ENCODE measurements at regions not wholly inside any gene's neighbourhood (a gene's known extent, or its start where the extent isn't known, plus 50 kb on each side); places are given as distances from the start of the nearest gene placed in this dataset.

DNA sequence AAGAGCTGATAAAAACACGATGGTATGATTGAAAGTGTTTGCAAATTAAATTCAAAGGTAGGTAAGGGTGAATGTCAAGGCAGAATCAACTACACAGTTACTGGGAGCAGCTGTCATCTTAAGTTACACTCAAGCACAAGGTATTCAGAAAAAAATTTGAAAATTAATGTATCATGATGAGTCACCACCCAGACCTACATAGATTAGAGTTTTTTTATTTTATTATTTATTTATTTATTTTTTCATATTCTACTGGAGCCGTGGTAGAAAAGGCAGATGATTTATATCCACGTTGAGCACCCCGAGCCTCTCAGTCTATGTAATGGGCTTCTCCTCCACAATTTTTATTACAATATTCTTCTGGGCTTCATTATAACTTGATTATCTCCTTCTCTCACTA lies 728.9 kb upstream of the ARGLU1 start:
- Histone ChIP-seq H3K9ac (ENCODE audit: low read length) (no peak overlapping the region), H3K9me2 (ENCODE audit: insufficient read depth) (no peaks in the 10 kb centered on the region), H3K27me3 (ENCODE audit: insufficient read depth, low read length) (no peaks in the 10 kb centered on the region), H3K4me2 (ENCODE audit: low read length) (no peak overlapping the region), H3K4me3 (replicated peaks in 1 of 2; ENCODE audit: low read depth in 1 of 2, low read length in 2 of 2) (no peak overlapping the region), H3K4me1 (ENCODE audit: control insufficient read depth in 1 of 2, insufficient read depth in 2 of 2, low read length in 2 of 2) (no peaks in the 10 kb centered on the region), H4K20me1 (ENCODE audit: insufficient read depth) (no peaks in the 10 kb centered on the region), H3K36me3 (ENCODE audit: control insufficient read depth in 1 of 2, insufficient read depth in 2 of 2, low read length in 2 of 2) (no peaks in the 10 kb centered on the region), H3K27ac (ENCODE audit: low read depth, low read length) (no peak overlapping the region), H2AFZ (ENCODE audit: low read depth, low read length, poor library complexity, severe bottlenecking) (no peak overlapping the region), H3K9me3 (ENCODE audit: control insufficient read depth in 1 of 2, insufficient read depth in 1 of 2, low read depth in 1 of 2, low read length in 2 of 2) (peaks cover 7 to 18% of the 10 kb centered on the region in 2 experiments; a peak in 2 of 4 replicates), H3K79me2 (ENCODE audit: insufficient read depth, low read length) (no peaks in the 10 kb centered on the region)
- ChIA-PET POLR2A (no interaction called here), RAD21 (ENCODE audit: low non-redundant PET in 1 of 2, low total read pairs in 2 of 2, uncharacterized antibody in 2 of 2, unreplicated experiment in 2 of 2) (no interaction called here), CTCF (interaction anchor here (1.3 kb wide), 1 partner anchor 94 kb away, joined by 3 read pairs; no protein-coding TSS in a partner anchor)
- no peak for ATAC-seq
- BruUV-seq (replicated peaks), result no TSS peak
- TF ChIP-seq, protein P1, sequence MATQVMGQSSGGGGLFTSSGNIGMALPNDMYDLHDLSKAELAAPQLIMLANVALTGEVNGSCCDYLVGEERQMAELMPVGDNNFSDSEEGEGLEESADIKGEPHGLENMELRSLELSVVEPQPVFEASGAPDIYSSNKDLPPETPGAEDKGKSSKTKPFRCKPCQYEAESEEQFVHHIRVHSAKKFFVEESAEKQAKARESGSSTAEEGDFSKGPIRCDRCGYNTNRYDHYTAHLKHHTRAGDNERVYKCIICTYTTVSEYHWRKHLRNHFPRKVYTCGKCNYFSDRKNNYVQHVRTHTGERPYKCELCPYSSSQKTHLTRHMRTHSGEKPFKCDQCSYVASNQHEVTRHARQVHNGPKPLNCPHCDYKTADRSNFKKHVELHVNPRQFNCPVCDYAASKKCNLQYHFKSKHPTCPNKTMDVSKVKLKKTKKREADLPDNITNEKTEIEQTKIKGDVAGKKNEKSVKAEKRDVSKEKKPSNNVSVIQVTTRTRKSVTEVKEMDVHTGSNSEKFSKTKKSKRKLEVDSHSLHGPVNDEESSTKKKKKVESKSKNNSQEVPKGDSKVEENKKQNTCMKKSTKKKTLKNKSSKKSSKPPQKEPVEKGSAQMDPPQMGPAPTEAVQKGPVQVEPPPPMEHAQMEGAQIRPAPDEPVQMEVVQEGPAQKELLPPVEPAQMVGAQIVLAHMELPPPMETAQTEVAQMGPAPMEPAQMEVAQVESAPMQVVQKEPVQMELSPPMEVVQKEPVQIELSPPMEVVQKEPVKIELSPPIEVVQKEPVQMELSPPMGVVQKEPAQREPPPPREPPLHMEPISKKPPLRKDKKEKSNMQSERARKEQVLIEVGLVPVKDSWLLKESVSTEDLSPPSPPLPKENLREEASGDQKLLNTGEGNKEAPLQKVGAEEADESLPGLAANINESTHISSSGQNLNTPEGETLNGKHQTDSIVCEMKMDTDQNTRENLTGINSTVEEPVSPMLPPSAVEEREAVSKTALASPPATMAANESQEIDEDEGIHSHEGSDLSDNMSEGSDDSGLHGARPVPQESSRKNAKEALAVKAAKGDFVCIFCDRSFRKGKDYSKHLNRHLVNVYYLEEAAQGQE (IDR thresholded peaks at IDR 0.05; ENCODE audit: low read depth), result no peak
- TF ChIP-seq EGR1 (IDR thresholded peaks at IDR 0.05; ENCODE audit: low read depth) (no peak), FOSL1 (IDR thresholded peaks at IDR 0.05; ENCODE audit: low read depth) (no peak), POLR2AphosphoS5 (IDR thresholded peaks at IDR 0.05; ENCODE audit: low read depth, low read length) (no peak), RAD21 (IDR thresholded peaks at IDR 0.05; ENCODE audit: low read depth) (no peak), SRF (IDR thresholded peaks at IDR 0.05; ENCODE audit: low read depth) (no peak), EZH2 (IDR thresholded peaks at IDR 0.05) (no peak), YY1 (IDR thresholded peaks at IDR 0.05; ENCODE audit: extremely low read depth, insufficient replicate concordance, low read depth, low read length) (no peak), EZH2phosphoT487 (IDR thresholded peaks at IDR 0.05; ENCODE audit: borderline replicate concordance) (no peak), SP1 (IDR thresholded peaks at IDR 0.05; ENCODE audit: low read depth) (no peak), CEBPB (IDR thresholded peaks at IDR 0.05; ENCODE audit: low read depth) (no peak)
- TF ChIP-seq, protein P2, sequence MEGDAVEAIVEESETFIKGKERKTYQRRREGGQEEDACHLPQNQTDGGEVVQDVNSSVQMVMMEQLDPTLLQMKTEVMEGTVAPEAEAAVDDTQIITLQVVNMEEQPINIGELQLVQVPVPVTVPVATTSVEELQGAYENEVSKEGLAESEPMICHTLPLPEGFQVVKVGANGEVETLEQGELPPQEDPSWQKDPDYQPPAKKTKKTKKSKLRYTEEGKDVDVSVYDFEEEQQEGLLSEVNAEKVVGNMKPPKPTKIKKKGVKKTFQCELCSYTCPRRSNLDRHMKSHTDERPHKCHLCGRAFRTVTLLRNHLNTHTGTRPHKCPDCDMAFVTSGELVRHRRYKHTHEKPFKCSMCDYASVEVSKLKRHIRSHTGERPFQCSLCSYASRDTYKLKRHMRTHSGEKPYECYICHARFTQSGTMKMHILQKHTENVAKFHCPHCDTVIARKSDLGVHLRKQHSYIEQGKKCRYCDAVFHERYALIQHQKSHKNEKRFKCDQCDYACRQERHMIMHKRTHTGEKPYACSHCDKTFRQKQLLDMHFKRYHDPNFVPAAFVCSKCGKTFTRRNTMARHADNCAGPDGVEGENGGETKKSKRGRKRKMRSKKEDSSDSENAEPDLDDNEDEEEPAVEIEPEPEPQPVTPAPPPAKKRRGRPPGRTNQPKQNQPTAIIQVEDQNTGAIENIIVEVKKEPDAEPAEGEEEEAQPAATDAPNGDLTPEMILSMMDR (IDR thresholded peaks at IDR 0.05 in 2 of 3, conservative IDR thresholded peaks at IDR 0.05 in 1 of 3; ENCODE audit: borderline replicate concordance in 1 of 3, insufficient read depth in 1 of 3, low read depth in 2 of 3, low read length in 2 of 3), result no peak
- TF ChIP-seq, protein P3, sequence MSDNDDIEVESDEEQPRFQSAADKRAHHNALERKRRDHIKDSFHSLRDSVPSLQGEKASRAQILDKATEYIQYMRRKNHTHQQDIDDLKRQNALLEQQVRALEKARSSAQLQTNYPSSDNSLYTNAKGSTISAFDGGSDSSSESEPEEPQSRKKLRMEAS (IDR thresholded peaks at IDR 0.05), result no peak
- TF ChIP-seq, protein P4, sequence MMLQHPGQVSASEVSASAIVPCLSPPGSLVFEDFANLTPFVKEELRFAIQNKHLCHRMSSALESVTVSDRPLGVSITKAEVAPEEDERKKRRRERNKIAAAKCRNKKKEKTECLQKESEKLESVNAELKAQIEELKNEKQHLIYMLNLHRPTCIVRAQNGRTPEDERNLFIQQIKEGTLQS (IDR thresholded peaks at IDR 0.05), result no peak
- DNase-seq (ENCODE audit: low read depth, low spot score), result no peak
- intact Hi-C loops (cut with micrococcal nuclease), result no loop called here
